CD8-positive, alpha-beta memory T cell (primary cell): ENCODE measurements at regions not wholly inside any gene's neighbourhood (a gene's known extent, or its start where the extent isn't known, plus 50 kb on each side); places are given as distances from the start of the nearest gene placed in this dataset.

Experiments
- CTCF ChIA-PET: fragments of 350-600 bp; sonication (Branson Sonifier 250); formaldehyde crosslinking; loops from one replicate; lab custom pipeline; 2021; ENCODE audit warnings: antibody characterized with exemption; lab: Charles Lee
- POLR2A ChIA-PET: fragments of 350-600 bp; sonication (Branson Sonifier 250); formaldehyde crosslinking; loops from one replicate; lab custom pipeline; 2021; ENCODE audit warnings: antibody characterized with exemption; lab: Charles Lee
- DNase-seq, 5 donors: peaks; one replicate each; pipeline versions ENCODE4 v3.0.0 to v3.0.0-alpha.2; 2020 to 2022; ENCODE audit warnings: mixed read lengths in 1 of 5
- H3K27ac ChIP-seq: one replicate; pipeline ENCODE4 v1.7.0; 2013; ENCODE audit warnings: low read depth, mild to moderate bottlenecking, low read length, moderate library complexity
- H3K27me3 ChIP-seq: 2 replicates; pipeline ENCODE4 v1.7.0; 2013; ENCODE audit warnings: low read length, mild to moderate bottlenecking; ENCODE audit not compliant: insufficient read depth, poor library complexity, severe bottlenecking
- H3K36me3 ChIP-seq: 2 replicates; pipeline ENCODE4 v1.7.0; 2013; ENCODE audit warnings: mild to moderate bottlenecking, low read length, moderate library complexity; ENCODE audit not compliant: insufficient read depth
- H3K4me1 ChIP-seq: 2 replicates; pipeline ENCODE4 v1.7.0; 2013; ENCODE audit warnings: mild to moderate bottlenecking, low read length, moderate library complexity; ENCODE audit not compliant: insufficient read depth
- H3K4me3 ChIP-seq: 2 replicates; pipeline ENCODE4 v1.7.0; 2013; ENCODE audit warnings: mild to moderate bottlenecking, low read length
- H3K9me3 ChIP-seq: 2 replicates; pipeline ENCODE4 v1.7.0; 2013; ENCODE audit warnings: mild to moderate bottlenecking, low read length
- H3K27ac Mint-ChIP-seq, 8 donors: one replicate each; pipeline ENCODE4 v1.8.0; 2020 to 2021; ENCODE audit warnings: mixed read lengths in 8 of 8, mild to moderate bottlenecking in 6 of 8, inconsistent platforms in 3 of 8, moderate library complexity in 3 of 8
- H3K27me3 Mint-ChIP-seq, 2 donors: one replicate each; pipeline ENCODE4 v1.8.0; 2020 to 2021; ENCODE audit warnings: mixed read lengths in 2 of 2, mild to moderate bottlenecking in 1 of 2, moderate library complexity in 1 of 2
- H3K36me3 Mint-ChIP-seq, 3 donors: one replicate each; pipeline ENCODE4 v1.8.0; 2020 to 2021; ENCODE audit warnings: mixed read lengths in 3 of 3, inconsistent platforms in 1 of 3, mild to moderate bottlenecking in 1 of 3
- H3K4me1 Mint-ChIP-seq, 3 donors: one replicate each; pipeline ENCODE4 v1.8.0; 2020 to 2021; ENCODE audit warnings: mixed read lengths in 3 of 3, inconsistent platforms in 1 of 3, mild to moderate bottlenecking in 1 of 3
- H3K4me3 Mint-ChIP-seq, 7 donors: one replicate each; pipeline ENCODE4 v1.8.0; 2020 to 2021; ENCODE audit warnings: mixed read lengths in 7 of 7, mild to moderate bottlenecking in 6 of 7, moderate library complexity in 4 of 7, inconsistent platforms in 2 of 7
- H3K9me3 Mint-ChIP-seq, 5 donors: one replicate each; pipeline ENCODE4 v1.8.0; 2020 to 2022; ENCODE audit warnings: mixed read lengths in 5 of 5, mild to moderate bottlenecking in 3 of 5, moderate library complexity in 2 of 5, inconsistent platforms in 1 of 5

DNA sequence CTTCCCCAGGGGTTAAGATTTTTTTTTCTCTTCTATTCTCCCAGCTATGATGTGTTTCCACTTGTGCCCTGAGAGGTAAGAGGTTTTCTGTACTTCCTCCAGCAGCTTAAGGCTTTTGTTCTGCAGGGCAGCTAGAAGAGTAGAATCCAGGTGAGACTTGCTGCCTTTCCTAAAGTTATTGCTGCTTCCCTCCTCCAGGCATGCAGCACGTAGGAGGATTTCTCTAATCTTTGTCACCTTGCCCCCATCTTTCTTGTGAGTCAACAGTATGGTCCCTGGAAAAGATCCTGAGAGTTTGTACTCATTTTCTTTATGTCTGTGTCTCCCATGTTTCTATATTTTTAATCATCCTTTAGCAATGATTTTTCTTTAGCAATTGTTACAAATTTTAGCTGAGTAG, 462.2 kb downstream of the SETBP1 start:
- Histone ChIP-seq H3K9me3 (no peaks in the 10 kb centered on the region), H3K27me3 (no peaks in the 10 kb centered on the region), H3K4me3 (no peak overlapping the region), H3K27ac (no peak overlapping the region), H3K36me3 (no peaks in the 10 kb centered on the region), H3K4me1 (no peaks in the 10 kb centered on the region)
- Mint-ChIP-seq H3K36me3 (no peaks in the 10 kb centered on the region), H3K27me3 (peaks cover 0 to 14% of the 10 kb centered on the region in 2 donors), H3K27ac (no peak overlapping the region), H3K9me3 (peaks cover 0 to 8% (median 3%) of the 10 kb centered on the region in 5 donors), H3K4me1 (no peaks in the 10 kb centered on the region), H3K4me3 (no peak overlapping the region)
- DNase-seq: no peak
- ChIA-PET CTCF (no interaction called here), POLR2A (no interaction called here)

- no peak for DNase-seq
- H3K4me1 Mint-ChIP-seq: no peaks in the 10 kb centered on the region
- CTCF ChIA-PET: no interaction called here
Measured at GRCh38 chr18:45149712-45150111, 465.6 kb upstream of the SLC14A2 start.

GRCh38 chr18:45151645-45152044, 463.6 kb upstream of the SLC14A2 start:
- Histone ChIP-seq H3K27me3 (no peaks in the 10 kb centered on the region), H3K4me1 (no peaks in the 10 kb centered on the region), H3K4me3 (no peak overlapping the region), H3K27ac (no peak overlapping the region), H3K9me3 (no peaks in the 10 kb centered on the region), H3K36me3 (no peaks in the 10 kb centered on the region)
- Mint-ChIP-seq H3K36me3 (no peaks in the 10 kb centered on the region), H3K27me3 (peaks cover 7 to 18% of the 10 kb centered on the region in 2 donors), H3K9me3 (peaks cover 0 to 2% (median 0%) of the 10 kb centered on the region in 5 donors), H3K27ac (no peak overlapping the region), H3K4me3 (no peak overlapping the region), H3K4me1 (no peaks in the 10 kb centered on the region)
- CTCF ChIA-PET: no interaction called here
- POLR2A ChIA-PET: no interaction called here
- no peak for DNase-seq

More at GRCh38 chr18:45149712-45150111, 465.6 kb upstream of the SLC14A2 start:
- no peaks in the 10 kb centered on the region for H3K4me1 ChIP-seq
- H3K27me3 Mint-ChIP-seq: peaks cover 7 to 8% of the 10 kb centered on the region in 2 donors
- H3K4me3 ChIP-seq: no peak overlapping the region
- no peaks in the 10 kb centered on the region for H3K36me3 Mint-ChIP-seq
- no peak overlapping the region for H3K27ac ChIP-seq
- H3K36me3 ChIP-seq: no peaks in the 10 kb centered on the region
- peaks cover 0 to 2% (median 0%) of the 10 kb centered on the region in 5 donors for H3K9me3 Mint-ChIP-seq
- no peak overlapping the region for H3K4me3 Mint-ChIP-seq
- no peak overlapping the region for H3K27ac Mint-ChIP-seq
- no peaks in the 10 kb centered on the region for H3K9me3 ChIP-seq
- H3K27me3 ChIP-seq: no peaks in the 10 kb centered on the region
- POLR2A ChIA-PET: no interaction called here

GRCh38 chr18:45155526-45155925, 459.8 kb upstream of the SLC14A2 start:
- H3K4me3 Mint-ChIP-seq: no peak overlapping the region
- ChIA-PET CTCF (no interaction called here), POLR2A (no interaction called here)
- Histone ChIP-seq H3K4me1 (no peaks in the 10 kb centered on the region), H3K36me3 (no peaks in the 10 kb centered on the region), H3K4me3 (no peak overlapping the region), H3K9me3 (no peaks in the 10 kb centered on the region), H3K27me3 (no peaks in the 10 kb centered on the region), H3K27ac (no peak overlapping the region)
- no peak overlapping the region for H3K27ac Mint-ChIP-seq
- no peaks in the 10 kb centered on the region for H3K4me1 Mint-ChIP-seq
- H3K27me3 Mint-ChIP-seq: peaks cover 14 to 43% of the 10 kb centered on the region in 2 donors
- H3K36me3 Mint-ChIP-seq: no peaks in the 10 kb centered on the region
- H3K9me3 Mint-ChIP-seq: no peaks in the 10 kb centered on the region
- no peak for DNase-seq

GRCh38 chr18:45156946-45157345, 458.3 kb upstream of the SLC14A2 start:
- Mint-ChIP-seq H3K36me3 (no peaks in the 10 kb centered on the region), H3K9me3 (peaks cover 0 to 2% (median 0%) of the 10 kb centered on the region in 5 donors), H3K4me1 (no peaks in the 10 kb centered on the region), H3K4me3 (no peak overlapping the region), H3K27me3 (peaks cover 11 to 50% of the 10 kb centered on the region in 2 donors), H3K27ac (no peak overlapping the region)
- H3K27me3 ChIP-seq: no peaks in the 10 kb centered on the region
- no peaks in the 10 kb centered on the region for H3K36me3 ChIP-seq
- H3K4me3 ChIP-seq: no peak overlapping the region
- no peaks in the 10 kb centered on the region for H3K4me1 ChIP-seq
- DNase-seq: no peak
- H3K27ac ChIP-seq: no peak overlapping the region
- no peaks in the 10 kb centered on the region for H3K9me3 ChIP-seq
- CTCF ChIA-PET: no interaction called here
- POLR2A ChIA-PET: no interaction called here

DNA sequence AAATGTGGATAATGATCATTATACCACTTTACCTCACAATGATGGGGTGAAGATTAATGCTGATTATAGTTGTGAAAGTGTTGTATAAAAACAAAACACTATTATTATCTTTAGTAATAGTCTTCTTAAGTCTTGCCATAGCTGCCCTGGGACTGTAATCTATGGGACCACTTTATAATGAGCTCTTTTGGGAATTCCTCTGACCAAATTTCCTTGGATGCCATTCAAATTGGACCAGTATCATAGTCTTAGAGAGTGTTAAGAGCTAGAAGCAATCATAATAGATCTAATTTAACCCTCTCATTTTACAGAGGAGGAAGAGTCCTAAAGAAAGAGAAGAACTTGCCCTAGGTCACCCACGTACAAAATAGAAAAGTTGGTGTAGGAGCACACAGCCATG, 457.7 kb upstream of the SLC14A2 start:
- no peaks in the 10 kb centered on the region for H3K9me3 ChIP-seq
- no peak overlapping the region for H3K27ac ChIP-seq
- peaks cover 11 to 52% of the 10 kb centered on the region in 2 donors for H3K27me3 Mint-ChIP-seq
- no peak overlapping the region for H3K4me3 Mint-ChIP-seq
- ChIA-PET CTCF (no interaction called here), POLR2A (no interaction called here)
- H3K4me3 ChIP-seq: no peak overlapping the region
- no peaks in the 10 kb centered on the region for H3K4me1 ChIP-seq
- no peaks in the 10 kb centered on the region for H3K4me1 Mint-ChIP-seq
- no peaks in the 10 kb centered on the region for H3K27me3 ChIP-seq
- no peaks in the 10 kb centered on the region for H3K36me3 Mint-ChIP-seq
- H3K9me3 Mint-ChIP-seq: peaks cover 0 to 2% (median 0%) of the 10 kb centered on the region in 5 donors
- DNase-seq: no peak
- no peaks in the 10 kb centered on the region for H3K36me3 ChIP-seq
- H3K27ac Mint-ChIP-seq: no peak overlapping the region

DNA sequence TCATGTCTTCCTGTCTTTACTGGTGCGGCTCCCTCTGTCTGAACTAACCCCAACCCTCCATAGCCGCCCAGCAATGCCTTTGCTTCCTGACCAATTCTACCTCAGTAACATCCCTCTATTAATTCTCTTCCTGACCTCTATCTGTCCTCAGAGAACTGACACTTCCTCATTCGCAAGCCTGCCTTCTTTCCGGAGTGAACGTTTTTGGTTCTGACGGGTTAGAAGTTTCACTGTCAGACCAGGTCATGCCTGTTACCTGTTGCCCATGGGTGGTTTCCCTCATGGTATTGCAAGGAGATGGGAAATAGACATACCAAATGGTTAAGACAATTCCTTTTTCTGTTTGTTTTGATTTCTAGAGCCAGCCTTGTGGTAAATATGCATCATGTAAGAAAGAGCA, 453.4 kb upstream of the SLC14A2 start:
- Histone ChIP-seq H3K9me3 (no peaks in the 10 kb centered on the region), H3K36me3 (no peaks in the 10 kb centered on the region), H3K27me3 (no peaks in the 10 kb centered on the region), H3K27ac (no peak overlapping the region), H3K4me1 (no peaks in the 10 kb centered on the region), H3K4me3 (no peak overlapping the region)
- no peak for DNase-seq
- no peaks in the 10 kb centered on the region for H3K36me3 Mint-ChIP-seq
- H3K4me3 Mint-ChIP-seq: no peak overlapping the region
- ChIA-PET CTCF (no interaction called here), POLR2A (no interaction called here)
- peak overlapping the region in 1 of 8 donors; percentile 10 for H3K27ac Mint-ChIP-seq
- H3K4me1 Mint-ChIP-seq: no peaks in the 10 kb centered on the region
- peaks cover 0 to 3% (median 0%) of the 10 kb centered on the region in 5 donors for H3K9me3 Mint-ChIP-seq
- H3K27me3 Mint-ChIP-seq: peaks cover 7 to 36% of the 10 kb centered on the region in 2 donors

- H3K9me3 Mint-ChIP-seq: peaks cover 0 to 3% (median 0%) of the 10 kb centered on the region in 5 donors
- no peak overlapping the region for H3K4me3 Mint-ChIP-seq
- no peaks in the 10 kb centered on the region for H3K27me3 ChIP-seq
- H3K4me1 Mint-ChIP-seq: no peaks in the 10 kb centered on the region
- no peaks in the 10 kb centered on the region for H3K36me3 Mint-ChIP-seq
- H3K27me3 Mint-ChIP-seq: peaks cover 4 to 19% of the 10 kb centered on the region in 2 donors
- H3K4me3 ChIP-seq: no peak overlapping the region
- no peak overlapping the region for H3K27ac ChIP-seq
- no peak overlapping the region for H3K27ac Mint-ChIP-seq
- H3K4me1 ChIP-seq: no peaks in the 10 kb centered on the region
- no peaks in the 10 kb centered on the region for H3K36me3 ChIP-seq
- no peaks in the 10 kb centered on the region for H3K9me3 ChIP-seq
- no peak for DNase-seq
- POLR2A ChIA-PET: no interaction called here
- CTCF ChIA-PET: no interaction called here
Measured at GRCh38 chr18:45163871-45164270, 451.4 kb upstream of the SLC14A2 start.

DNA sequence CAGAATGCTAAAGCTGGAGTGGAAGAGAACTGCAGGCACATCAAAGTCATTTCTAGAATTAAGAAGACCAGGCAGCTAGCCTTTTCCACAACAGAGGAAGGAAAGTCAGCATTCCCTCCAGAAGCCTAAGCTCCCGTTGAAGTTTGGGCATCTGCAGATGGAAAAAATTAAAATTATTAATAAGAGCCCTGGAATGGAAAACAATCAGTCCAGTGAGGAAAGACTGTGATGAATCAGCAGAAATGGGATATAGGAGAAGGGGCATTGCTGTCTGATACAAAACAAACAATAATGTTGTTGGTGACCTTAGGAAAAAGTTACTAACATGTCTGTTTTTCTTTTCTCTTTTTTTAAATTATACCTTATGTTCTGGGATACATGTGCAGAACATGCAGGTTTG, 450.7 kb upstream of the SLC14A2 start:
- Histone ChIP-seq H3K4me1 (no peaks in the 10 kb centered on the region), H3K9me3 (no peaks in the 10 kb centered on the region), H3K4me3 (no peak overlapping the region), H3K36me3 (no peaks in the 10 kb centered on the region), H3K27ac (no peak overlapping the region), H3K27me3 (no peaks in the 10 kb centered on the region)
- ChIA-PET POLR2A (no interaction called here), CTCF (no interaction called here)
- peaks cover 0 to 3% (median 0%) of the 10 kb centered on the region in 5 donors for H3K9me3 Mint-ChIP-seq
- no peak overlapping the region for H3K4me3 Mint-ChIP-seq
- no peaks in the 10 kb centered on the region for H3K4me1 Mint-ChIP-seq
- no peaks in the 10 kb centered on the region for H3K36me3 Mint-ChIP-seq
- H3K27ac Mint-ChIP-seq: no peak overlapping the region
- no peak for DNase-seq
- peaks cover 2 to 14% of the 10 kb centered on the region in 2 donors for H3K27me3 Mint-ChIP-seq
